ENCODE measurements at regions not wholly inside any gene's neighbourhood (a gene's known extent, or its start where the extent isn't known, plus 50 kb on each side); places are given as distances from the start of the nearest gene placed in this dataset.

GRCh38 chr15:47553947-47554346, 163.4 kb upstream of the SEMA6D start:
- Histone ChIP-seq H3K4me1 (ENCODE audit: control extremely low read depth in 1 of 4, control insufficient read depth in 4 of 4, insufficient read depth in 4 of 4, low read length in 3 of 4) (peaks cover 0 to 1% (median 0%) of the 10 kb centered on the region in 4 experiments), H3K27ac (ENCODE audit: insufficient read depth in 1 of 2, low read depth in 1 of 2, low read length in 2 of 2, poor library complexity in 1 of 2, severe bottlenecking in 2 of 2) (no peak overlapping the region), H3K4me3 (ENCODE audit: control insufficient read depth in 1 of 7, extremely low read depth in 1 of 7, insufficient read depth in 4 of 7, low read depth in 2 of 7, low read length in 6 of 7) (no peak overlapping the region), H3K27me3 (replicated peaks in 2 of 5; ENCODE audit: control insufficient read depth in 4 of 5, insufficient read depth in 5 of 5, low read length in 4 of 5) (peaks cover 0 to 2% (median 0%) of the 10 kb centered on the region in 5 experiments), H3K9me3 (ENCODE audit: control extremely low read depth in 1 of 5, control insufficient read depth in 4 of 5, insufficient read depth in 2 of 5, low read depth in 1 of 5, low read length in 4 of 5) (no peaks in the 10 kb centered on the region), H3K36me3 (ENCODE audit: control insufficient read depth in 4 of 4, insufficient read depth in 4 of 4, low read length in 3 of 4) (no peaks in the 10 kb centered on the region)
- ChIA-PET POLR2A (no interaction called here), CTCF (interaction anchor here (0.6 kb wide), 1 partner anchor 1319 kb away, joined by 3 read pairs; no protein-coding TSS in a partner anchor)
- WGBS (ENCODE audit: insufficient coverage), result 100% methylated on average over 1 of the region's 1 CpG
- no peak for DNase-seq

GRCh38 chr15:47561102-47561501, 156.2 kb upstream of the SEMA6D start:
- Histone ChIP-seq H3K4me3 (ENCODE audit: control insufficient read depth in 1 of 7, extremely low read depth in 1 of 7, insufficient read depth in 4 of 7, low read depth in 2 of 7, low read length in 6 of 7) (no peak overlapping the region), H3K27me3 (replicated peaks in 2 of 5; ENCODE audit: control insufficient read depth in 4 of 5, insufficient read depth in 5 of 5, low read length in 4 of 5) (peaks cover 0 to 2% (median 0%) of the 10 kb centered on the region in 5 experiments), H3K27ac (ENCODE audit: insufficient read depth in 1 of 2, low read depth in 1 of 2, low read length in 2 of 2, poor library complexity in 1 of 2, severe bottlenecking in 2 of 2) (no peak overlapping the region), H3K9me3 (ENCODE audit: control extremely low read depth in 1 of 5, control insufficient read depth in 4 of 5, insufficient read depth in 2 of 5, low read depth in 1 of 5, low read length in 4 of 5) (peaks cover 4 to 14% (median 7%) of the 10 kb centered on the region in 5 experiments), H3K36me3 (ENCODE audit: control insufficient read depth in 4 of 4, insufficient read depth in 4 of 4, low read length in 3 of 4) (no peaks in the 10 kb centered on the region), H3K4me1 (ENCODE audit: control extremely low read depth in 1 of 4, control insufficient read depth in 4 of 4, insufficient read depth in 4 of 4, low read length in 3 of 4) (no peaks in the 10 kb centered on the region)
- WGBS (ENCODE audit: insufficient coverage), result no CpG with 5 or more reads among the region's 1 CpG
- ChIA-PET CTCF (no interaction called here), POLR2A (no interaction called here)
- no peak for DNase-seq

GRCh38 chr15:47565949-47566348, 151.4 kb upstream of the SEMA6D start:
- no peak overlapping the region for H3K4me3 ChIP-seq (ENCODE audit: control insufficient read depth in 1 of 7, extremely low read depth in 1 of 7, insufficient read depth in 4 of 7, low read depth in 2 of 7, low read length in 6 of 7)
- WGBS (ENCODE audit: insufficient coverage), result 93% methylated on average over 2 of the region's 3 CpGs
- no peak overlapping the region for H3K27ac ChIP-seq (ENCODE audit: insufficient read depth in 1 of 2, low read depth in 1 of 2, low read length in 2 of 2, poor library complexity in 1 of 2, severe bottlenecking in 2 of 2)
- ChIA-PET CTCF (no interaction called here), POLR2A (no interaction called here)
- H3K36me3 ChIP-seq (ENCODE audit: control insufficient read depth in 4 of 4, insufficient read depth in 4 of 4, low read length in 3 of 4), result no peaks in the 10 kb centered on the region
- no peaks in the 10 kb centered on the region for H3K4me1 ChIP-seq (ENCODE audit: control extremely low read depth in 1 of 4, control insufficient read depth in 4 of 4, insufficient read depth in 4 of 4, low read length in 3 of 4)
- DNase-seq, result no peak
- peaks cover 0 to 8% (median 6%) of the 10 kb centered on the region in 5 experiments for H3K9me3 ChIP-seq (ENCODE audit: control extremely low read depth in 1 of 5, control insufficient read depth in 4 of 5, insufficient read depth in 2 of 5, low read depth in 1 of 5, low read length in 4 of 5)
- no peaks in the 10 kb centered on the region for H3K27me3 ChIP-seq (replicated peaks in 2 of 5; ENCODE audit: control insufficient read depth in 4 of 5, insufficient read depth in 5 of 5, low read length in 4 of 5)

- Histone ChIP-seq H3K4me1 (ENCODE audit: control extremely low read depth in 1 of 4, control insufficient read depth in 4 of 4, insufficient read depth in 4 of 4, low read length in 3 of 4) (no peaks in the 10 kb centered on the region), H3K27ac (ENCODE audit: insufficient read depth in 1 of 2, low read depth in 1 of 2, low read length in 2 of 2, poor library complexity in 1 of 2, severe bottlenecking in 2 of 2) (no peak overlapping the region), H3K27me3 (replicated peaks in 2 of 5; ENCODE audit: control insufficient read depth in 4 of 5, insufficient read depth in 5 of 5, low read length in 4 of 5) (no peaks in the 10 kb centered on the region), H3K36me3 (ENCODE audit: control insufficient read depth in 4 of 4, insufficient read depth in 4 of 4, low read length in 3 of 4) (no peaks in the 10 kb centered on the region), H3K9me3 (ENCODE audit: control extremely low read depth in 1 of 5, control insufficient read depth in 4 of 5, insufficient read depth in 2 of 5, low read depth in 1 of 5, low read length in 4 of 5) (peaks cover 0 to 7% (median 4%) of the 10 kb centered on the region in 5 experiments), H3K4me3 (ENCODE audit: control insufficient read depth in 1 of 7, extremely low read depth in 1 of 7, insufficient read depth in 4 of 7, low read depth in 2 of 7, low read length in 6 of 7) (no peak overlapping the region)
- ChIA-PET POLR2A (no interaction called here), CTCF (no interaction called here)
- WGBS (ENCODE audit: insufficient coverage), result 98% methylated on average over 6 of the region's 6 CpGs
- no peak for DNase-seq
These were observed 150.7 kb upstream of the SEMA6D start for GRCh38 chr15:47566610-47567009.

GRCh38 chr15:47568030-47568429, 149.3 kb upstream of the SEMA6D start:
- Histone ChIP-seq H3K27me3 (replicated peaks in 2 of 5; ENCODE audit: control insufficient read depth in 4 of 5, insufficient read depth in 5 of 5, low read length in 4 of 5) (no peaks in the 10 kb centered on the region), H3K4me3 (ENCODE audit: control insufficient read depth in 1 of 7, extremely low read depth in 1 of 7, insufficient read depth in 4 of 7, low read depth in 2 of 7, low read length in 6 of 7) (no peak overlapping the region), H3K4me1 (ENCODE audit: control extremely low read depth in 1 of 4, control insufficient read depth in 4 of 4, insufficient read depth in 4 of 4, low read length in 3 of 4) (no peaks in the 10 kb centered on the region), H3K36me3 (ENCODE audit: control insufficient read depth in 4 of 4, insufficient read depth in 4 of 4, low read length in 3 of 4) (no peaks in the 10 kb centered on the region), H3K27ac (ENCODE audit: insufficient read depth in 1 of 2, low read depth in 1 of 2, low read length in 2 of 2, poor library complexity in 1 of 2, severe bottlenecking in 2 of 2) (no peak overlapping the region), H3K9me3 (ENCODE audit: control extremely low read depth in 1 of 5, control insufficient read depth in 4 of 5, insufficient read depth in 2 of 5, low read depth in 1 of 5, low read length in 4 of 5) (peaks cover 0 to 7% (median under 1%) of the 10 kb centered on the region in 5 experiments)
- DNase-seq, result no peak
- WGBS (ENCODE audit: insufficient coverage), result no CpG with 5 or more reads among the region's 2 CpGs
- CTCF ChIA-PET, result no interaction called here
- POLR2A ChIA-PET, result no interaction called here

- WGBS (ENCODE audit: insufficient coverage), result 96% methylated on average over 4 of the region's 4 CpGs
- POLR2A ChIA-PET, result no interaction called here
These were observed 147.3 kb upstream of the SEMA6D start for GRCh38 chr15:47570044-47570443.

GRCh38 chr15:47570451-47570850, 146.9 kb upstream of the SEMA6D start:
- no peaks in the 10 kb centered on the region for H3K9me3 ChIP-seq (ENCODE audit: control extremely low read depth in 1 of 5, control insufficient read depth in 4 of 5, insufficient read depth in 2 of 5, low read depth in 1 of 5, low read length in 4 of 5)
- H3K27me3 ChIP-seq (replicated peaks in 2 of 5; ENCODE audit: control insufficient read depth in 4 of 5, insufficient read depth in 5 of 5, low read length in 4 of 5), result no peaks in the 10 kb centered on the region
- no peak for DNase-seq
- H3K4me1 ChIP-seq (ENCODE audit: control extremely low read depth in 1 of 4, control insufficient read depth in 4 of 4, insufficient read depth in 4 of 4, low read length in 3 of 4), result no peaks in the 10 kb centered on the region
- H3K4me3 ChIP-seq (ENCODE audit: control insufficient read depth in 1 of 7, extremely low read depth in 1 of 7, insufficient read depth in 4 of 7, low read depth in 2 of 7, low read length in 6 of 7), result no peak overlapping the region
- ChIA-PET CTCF (no interaction called here), POLR2A (no interaction called here)
- WGBS (ENCODE audit: insufficient coverage), result 75% methylated on average over 4 of the region's 4 CpGs
- no peak overlapping the region for H3K27ac ChIP-seq (ENCODE audit: insufficient read depth in 1 of 2, low read depth in 1 of 2, low read length in 2 of 2, poor library complexity in 1 of 2, severe bottlenecking in 2 of 2)
- no peaks in the 10 kb centered on the region for H3K36me3 ChIP-seq (ENCODE audit: control insufficient read depth in 4 of 4, insufficient read depth in 4 of 4, low read length in 3 of 4)

More at GRCh38 chr15:47570044-47570443, 147.3 kb upstream of the SEMA6D start:
- CTCF ChIA-PET, result no interaction called here
- no peak overlapping the region for H3K4me3 ChIP-seq (ENCODE audit: control insufficient read depth in 1 of 7, extremely low read depth in 1 of 7, insufficient read depth in 4 of 7, low read depth in 2 of 7, low read length in 6 of 7)
- no peaks in the 10 kb centered on the region for H3K4me1 ChIP-seq (ENCODE audit: control extremely low read depth in 1 of 4, control insufficient read depth in 4 of 4, insufficient read depth in 4 of 4, low read length in 3 of 4)
- DNase-seq, result no peak
- no peaks in the 10 kb centered on the region for H3K27me3 ChIP-seq (replicated peaks in 2 of 5; ENCODE audit: control insufficient read depth in 4 of 5, insufficient read depth in 5 of 5, low read length in 4 of 5)
- H3K9me3 ChIP-seq (ENCODE audit: control extremely low read depth in 1 of 5, control insufficient read depth in 4 of 5, insufficient read depth in 2 of 5, low read depth in 1 of 5, low read length in 4 of 5), result no peaks in the 10 kb centered on the region
- no peaks in the 10 kb centered on the region for H3K36me3 ChIP-seq (ENCODE audit: control insufficient read depth in 4 of 4, insufficient read depth in 4 of 4, low read length in 3 of 4)
- no peak overlapping the region for H3K27ac ChIP-seq (ENCODE audit: insufficient read depth in 1 of 2, low read depth in 1 of 2, low read length in 2 of 2, poor library complexity in 1 of 2, severe bottlenecking in 2 of 2)

Data from common myeloid progenitor, CD34-positive (primary cell).